SU-DHL-6 (cell line): ENCODE measurements at regions not wholly inside any gene's neighbourhood (a gene's known extent, or its start where the extent isn't known, plus 50 kb on each side); places are given as distances from the start of the nearest gene placed in this dataset.
"Not testable (repeated sequence)": the region's sequence is repeated elsewhere in the genome, so short reads cannot be mapped to it uniquely, and the experiment has no call there.

ENCODE experiments used
- H2AFZ ChIP-seq: fragments of 200-600 bp; sonication (generic); 2 replicates; pipeline ENCODE4 v1.6.1; 2014; ENCODE audit warnings: low read depth, mild to moderate bottlenecking, moderate library complexity, mixed read lengths, antibody characterized with exemption, low read length; ENCODE audit not compliant: severe bottlenecking
- H3F3A ChIP-seq: fragments of 200-600 bp; shearing (Covaris generic); 2 replicates; pipeline ENCODE4 v1.6.0; 2016; ENCODE audit warnings: antibody characterized with exemption, mild to moderate bottlenecking; ENCODE audit not compliant: insufficient read depth
- H3K27ac ChIP-seq: fragments of 200-600 bp; sonication (generic); 2 replicates; pipeline ENCODE4 v1.5.1; 2016; ENCODE audit warnings: low read depth, mild to moderate bottlenecking, low read length, moderate library complexity, mixed read lengths
- H3K27me3 ChIP-seq: fragments of 200-600 bp; sonication (generic), shearing (Covaris generic); 2 replicates; pipeline ENCODE4 v1.6.0; 2014; ENCODE audit warnings: mild to moderate bottlenecking, low read length
- H3K36me3 ChIP-seq: fragments of 200-600 bp; sonication (generic); 2 replicates; pipeline ENCODE4 v1.6.1; 2014; ENCODE audit warnings: mild to moderate bottlenecking, low read length, mixed read lengths
- H3K4me2 ChIP-seq: fragments of 300-600, 200-600 bp; shearing (Covaris generic), sonication (generic); 2 replicates; pipeline ENCODE4 v1.6.0; 2014; ENCODE audit warnings: low read length, low read depth, mild to moderate bottlenecking; ENCODE audit not compliant: poor library complexity, severe bottlenecking
- H3K4me3 ChIP-seq: fragments of 200-600 bp; sonication (generic); 2 replicates; pipeline ENCODE4 v1.5.1; 2014; ENCODE audit warnings: antibody characterized with exemption, low read length, mild to moderate bottlenecking, mixed read lengths; ENCODE audit not compliant: insufficient read depth, poor library complexity, severe bottlenecking
- H3K79me2 ChIP-seq: fragments of 200-600 bp; sonication (generic); 2 replicates; pipeline ENCODE4 v1.6.1; 2014; ENCODE audit warnings: mild to moderate bottlenecking, low read length, moderate library complexity; ENCODE audit not compliant: insufficient read depth
- H3K9ac ChIP-seq: fragments of 200-600 bp; sonication (generic); 2 replicates; pipeline ENCODE4 v1.7.0; 2014; ENCODE audit warnings: mild to moderate bottlenecking, low read length
- H3K9me2 ChIP-seq: fragments of 200-600 bp; sonication (generic); replicated peaks from 2 replicates; pipeline ENCODE4 v1.6.1; 2014; ENCODE audit warnings: low read length; ENCODE audit not compliant: insufficient read depth
- H3K9me3 ChIP-seq: fragments of 200-600 bp; sonication (generic); 2 replicates; pipeline ENCODE4 v1.6.1; 2014; ENCODE audit warnings: low read length, mixed read lengths; ENCODE audit not compliant: insufficient read depth
- H4K20me1 ChIP-seq: fragments of 200-600 bp; sonication (generic); 2 replicates; pipeline ENCODE4 v1.6.1; 2014; ENCODE audit warnings: low read depth, mild to moderate bottlenecking, antibody characterized with exemption, low read length, moderate library complexity, mixed read lengths
- CTCF ChIP-seq: fragments of 200-600 bp; sonication (generic); IDR thresholded peaks from one replicate; pipeline ENCODE4 v1.5.1; 2017; ENCODE audit warnings: antibody characterized with exemption, mild to moderate bottlenecking, low read length, moderate library complexity; ENCODE audit not compliant: insufficient read depth, poor library complexity, severe bottlenecking
- EZH2phosphoT487 ChIP-seq: fragments of 200-600 bp; sonication (generic), shearing (Covaris generic); conservative IDR thresholded peaks from 2 replicates; pipeline ENCODE4 v1.6.1; 2018; ENCODE audit warnings: mild to moderate bottlenecking, antibody characterized with exemption, low read length, moderate library complexity, mixed read lengths

GRCh38 chr18:71370671-71371445 lies 1082.0 kb downstream of the SOCS6 start:
- H3F3A ChIP-seq: no peaks in the 10 kb centered on the region
- H3K9me2 ChIP-seq: no peaks in the 10 kb centered on the region; the same call in 1 of the 2 replicates
- TF ChIP-seq CTCF (no peak), EZH2phosphoT487 (no peak)
- no peak overlapping the region for H3K9ac ChIP-seq
- no peaks in the 10 kb centered on the region for H3K27me3 ChIP-seq
- H3K36me3 ChIP-seq: no peaks in the 10 kb centered on the region
- no peak overlapping the region for H2AFZ ChIP-seq
- no peak overlapping the region for H3K4me3 ChIP-seq
- no peaks in the 10 kb centered on the region for H4K20me1 ChIP-seq
- no peaks in the 10 kb centered on the region for H3K79me2 ChIP-seq
- H3K9me3 ChIP-seq: no peaks in the 10 kb centered on the region
- no peak overlapping the region for H3K4me2 ChIP-seq
- no peak overlapping the region for H3K27ac ChIP-seq

DNA sequence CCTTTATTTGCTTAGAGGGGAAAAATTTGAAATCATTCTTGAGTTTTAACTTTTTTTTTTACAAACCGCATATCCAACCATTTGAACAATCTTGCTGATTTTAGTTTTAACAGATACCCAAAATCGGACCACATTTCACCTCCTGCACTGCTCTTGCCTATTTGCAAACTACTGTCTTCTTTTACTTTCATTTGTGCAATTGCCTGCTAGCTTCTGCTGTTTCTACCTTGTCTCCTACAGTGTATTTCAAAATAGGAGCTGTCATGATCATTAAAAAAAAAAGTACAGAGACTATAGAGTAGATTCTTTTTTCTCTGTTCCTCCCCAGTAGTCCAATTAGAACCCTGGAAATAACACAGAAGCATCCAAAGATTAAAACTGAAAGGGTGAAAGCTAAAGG lies 1081.2 kb downstream of the SOCS6 start:
- Histone ChIP-seq H3K4me2 (no peak overlapping the region), H3K9ac (no peak overlapping the region), H3F3A (no peaks in the 10 kb centered on the region), H3K27me3 (no peaks in the 10 kb centered on the region), H3K9me2 (no peaks in the 10 kb centered on the region; the same call in 1 of the 2 replicates), H3K27ac (no peak overlapping the region), H3K4me3 (no peak overlapping the region), H2AFZ (no peak overlapping the region), H3K36me3 (no peaks in the 10 kb centered on the region), H4K20me1 (no peaks in the 10 kb centered on the region), H3K9me3 (no peaks in the 10 kb centered on the region), H3K79me2 (no peaks in the 10 kb centered on the region)
- TF ChIP-seq EZH2phosphoT487 (no peak), CTCF (no peak)

DNA sequence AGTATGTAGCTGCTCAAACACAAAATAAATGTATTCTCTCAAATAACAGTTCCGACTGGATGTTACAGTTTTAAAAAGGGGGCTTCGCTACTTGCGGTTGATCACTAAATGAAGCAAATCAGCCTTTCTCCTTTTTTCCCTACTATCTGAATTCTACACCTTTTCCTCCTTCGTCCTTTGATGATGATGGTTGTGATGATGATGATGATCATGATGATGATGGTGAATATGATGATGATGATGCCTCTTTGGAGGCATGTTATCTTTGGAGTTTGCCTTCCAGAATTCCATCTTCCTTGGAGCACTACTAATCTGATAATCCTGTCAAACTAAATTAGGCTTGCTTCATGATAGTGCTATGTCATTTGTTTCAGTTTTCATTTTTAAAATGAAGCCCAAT lies 1073.3 kb downstream of the SOCS6 start:
- TF ChIP-seq CTCF (no peak), EZH2phosphoT487 (no peak)
- no peak overlapping the region for H3K27ac ChIP-seq
- H3K27me3 ChIP-seq: no peaks in the 10 kb centered on the region
- H3K9me3 ChIP-seq: no peaks in the 10 kb centered on the region
- no peaks in the 10 kb centered on the region for H3K9me2 ChIP-seq
- no peaks in the 10 kb centered on the region for H3K79me2 ChIP-seq
- no peaks in the 10 kb centered on the region for H4K20me1 ChIP-seq
- H2AFZ ChIP-seq: no peak overlapping the region
- no peaks in the 10 kb centered on the region for H3F3A ChIP-seq
- H3K9ac ChIP-seq: no peak overlapping the region
- H3K36me3 ChIP-seq: no peaks in the 10 kb centered on the region
- no peak overlapping the region for H3K4me3 ChIP-seq
- H3K4me2 ChIP-seq: no peak overlapping the region

DNA sequence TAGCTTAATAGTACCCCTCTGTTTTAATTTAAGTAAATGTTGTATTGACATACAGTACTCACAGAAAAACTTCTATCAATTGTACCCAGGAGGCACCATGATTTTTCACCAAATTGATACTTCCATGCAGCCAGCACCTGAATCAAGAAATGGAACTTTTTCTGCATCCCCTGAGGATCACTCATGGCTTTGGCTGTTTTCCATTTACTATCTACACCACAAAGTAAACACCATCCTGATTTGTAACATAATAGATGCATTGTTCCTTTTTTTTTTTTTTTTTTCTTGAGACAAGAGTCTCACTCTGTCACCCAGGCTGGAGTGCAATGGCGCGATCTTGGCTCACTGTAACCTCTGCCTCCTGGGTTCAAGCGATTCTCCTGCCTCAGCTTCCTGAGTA lies 1066.8 kb downstream of the SOCS6 start:
- H3F3A ChIP-seq, H3K9me3 ChIP-seq, H3K79me2 ChIP-seq, H3K9ac ChIP-seq, H3K27ac ChIP-seq, H3K4me2 ChIP-seq, H2AFZ ChIP-seq, H3K36me3 ChIP-seq, H3K4me3 ChIP-seq, H4K20me1 ChIP-seq, H3K9me2 ChIP-seq, H3K27me3 ChIP-seq: not testable (repeated sequence)
